ENCODE measurements at regions not wholly inside any gene's neighbourhood (a gene's known extent, or its start where the extent isn't known, plus 50 kb on each side); places are given as distances from the start of the nearest gene placed in this dataset.

GRCh38 chr4:11131491-11131890 lies 297.2 kb downstream of the HS3ST1 start:
- Mint-ChIP-seq H3K4me1 (ENCODE audit: low read depth) (no peaks in the 10 kb centered on the region), H3K27ac (no peak overlapping the region), H3K9me3 (ENCODE audit: low read depth) (peaks cover 9% of the 10 kb centered on the region), H3K27me3 (no peaks in the 10 kb centered on the region), H3K4me3 (ENCODE audit: low read depth) (no peak overlapping the region), H3K36me3 (ENCODE audit: insufficient read depth) (no peaks in the 10 kb centered on the region)
- no peak for DNase-seq (ENCODE audit: low spot score, unreplicated experiment)
- no peak for TF ChIP-seq CTCF (IDR thresholded peaks at IDR 0.05; ENCODE audit: unreplicated experiment)

- no peaks in the 10 kb centered on the region for H3K36me3 Mint-ChIP-seq (ENCODE audit: insufficient read depth)
- no peaks in the 10 kb centered on the region for H3K27me3 Mint-ChIP-seq
- no peak overlapping the region for H3K27ac Mint-ChIP-seq
- no peak for TF ChIP-seq CTCF (IDR thresholded peaks at IDR 0.05; ENCODE audit: unreplicated experiment)
- no peaks in the 10 kb centered on the region for H3K4me1 Mint-ChIP-seq (ENCODE audit: low read depth)
- no peak overlapping the region for H3K4me3 Mint-ChIP-seq (ENCODE audit: low read depth)
- peaks cover 9% of the 10 kb centered on the region for H3K9me3 Mint-ChIP-seq (ENCODE audit: low read depth)
- DNase-seq (ENCODE audit: low spot score, unreplicated experiment), result no peak
These were observed 298.3 kb downstream of the HS3ST1 start for GRCh38 chr4:11130195-11130970.

GRCh38 chr4:11120435-11120834 lies 308.3 kb downstream of the HS3ST1 start:
- Mint-ChIP-seq H3K27ac (no peak overlapping the region), H3K4me3 (ENCODE audit: low read depth) (no peak overlapping the region), H3K4me1 (ENCODE audit: low read depth) (no peaks in the 10 kb centered on the region), H3K36me3 (ENCODE audit: insufficient read depth) (no peaks in the 10 kb centered on the region), H3K27me3 (peaks cover 2% of the 10 kb centered on the region), H3K9me3 (ENCODE audit: low read depth) (peaks cover 9% of the 10 kb centered on the region)
- no peak for TF ChIP-seq CTCF (IDR thresholded peaks at IDR 0.05; ENCODE audit: unreplicated experiment)
- DNase-seq (ENCODE audit: low spot score, unreplicated experiment), result no peak

GRCh38 chr4:11119474-11119873 lies 309.2 kb downstream of the HS3ST1 start:
- Mint-ChIP-seq H3K9me3 (ENCODE audit: low read depth) (peaks cover 9% of the 10 kb centered on the region), H3K4me3 (ENCODE audit: low read depth) (no peak overlapping the region), H3K4me1 (ENCODE audit: low read depth) (no peaks in the 10 kb centered on the region), H3K36me3 (ENCODE audit: insufficient read depth) (no peaks in the 10 kb centered on the region), H3K27me3 (peaks cover 2% of the 10 kb centered on the region), H3K27ac (no peak overlapping the region)
- no peak for DNase-seq (ENCODE audit: low spot score, unreplicated experiment)
- no peak for TF ChIP-seq CTCF (IDR thresholded peaks at IDR 0.05; ENCODE audit: unreplicated experiment)

GRCh38 chr4:11118513-11118912 lies 310.2 kb downstream of the HS3ST1 start:
- Mint-ChIP-seq H3K4me3 (ENCODE audit: low read depth) (no peak overlapping the region), H3K27me3 (peaks cover 2% of the 10 kb centered on the region), H3K4me1 (ENCODE audit: low read depth) (no peaks in the 10 kb centered on the region), H3K36me3 (ENCODE audit: insufficient read depth) (no peaks in the 10 kb centered on the region), H3K9me3 (ENCODE audit: low read depth) (peaks cover 9% of the 10 kb centered on the region), H3K27ac (no peak overlapping the region)
- TF ChIP-seq CTCF (IDR thresholded peaks at IDR 0.05; ENCODE audit: unreplicated experiment), result no peak
- DNase-seq (ENCODE audit: low spot score, unreplicated experiment), result no peak

Data from progenitor cell of endocrine pancreas (in vitro differentiated cells).